Ovary (tissue), 3 donors: ENCODE measurements at regions not wholly inside any gene's neighbourhood (a gene's known extent, or its start where the extent isn't known, plus 50 kb on each side); places are given as distances from the start of the nearest gene placed in this dataset.

Experiments
- EP300 ChIP-seq: sonication (generic); formaldehyde crosslinking; IDR thresholded peaks from one replicate; pipeline ENCODE4 v1.6.1; 2017; ENCODE audit warnings: antibody characterized with exemption
- POLR2A ChIP-seq: fragments of 450-650 bp; IDR thresholded peaks from one replicate; pipeline ENCODE4 v1.6.1; 2017; ENCODE audit warnings: antibody characterized with exemption, mild to moderate bottlenecking, moderate library complexity
- TF ChIP-seq, protein P1 (sequence below), 3 donors: fragments of 450-650 bp in 2 of 3; fragments of 200-600 bp in 1 of 3; IDR thresholded peaks; one replicate each; pipeline versions ENCODE4 v1.5.1 to v1.8.0; 2016 to 2022; ENCODE audit warnings: antibody characterized with exemption in 3 of 3, mild to moderate bottlenecking in 1 of 3
- donor health status: DM: no; HTN: no; CAD: no.

GRCh38 chr5:152104211-152104610, 179.6 kb upstream of the GLRA1 start:
- no peak for TF ChIP-seq POLR2A
- TF ChIP-seq, protein P1, sequence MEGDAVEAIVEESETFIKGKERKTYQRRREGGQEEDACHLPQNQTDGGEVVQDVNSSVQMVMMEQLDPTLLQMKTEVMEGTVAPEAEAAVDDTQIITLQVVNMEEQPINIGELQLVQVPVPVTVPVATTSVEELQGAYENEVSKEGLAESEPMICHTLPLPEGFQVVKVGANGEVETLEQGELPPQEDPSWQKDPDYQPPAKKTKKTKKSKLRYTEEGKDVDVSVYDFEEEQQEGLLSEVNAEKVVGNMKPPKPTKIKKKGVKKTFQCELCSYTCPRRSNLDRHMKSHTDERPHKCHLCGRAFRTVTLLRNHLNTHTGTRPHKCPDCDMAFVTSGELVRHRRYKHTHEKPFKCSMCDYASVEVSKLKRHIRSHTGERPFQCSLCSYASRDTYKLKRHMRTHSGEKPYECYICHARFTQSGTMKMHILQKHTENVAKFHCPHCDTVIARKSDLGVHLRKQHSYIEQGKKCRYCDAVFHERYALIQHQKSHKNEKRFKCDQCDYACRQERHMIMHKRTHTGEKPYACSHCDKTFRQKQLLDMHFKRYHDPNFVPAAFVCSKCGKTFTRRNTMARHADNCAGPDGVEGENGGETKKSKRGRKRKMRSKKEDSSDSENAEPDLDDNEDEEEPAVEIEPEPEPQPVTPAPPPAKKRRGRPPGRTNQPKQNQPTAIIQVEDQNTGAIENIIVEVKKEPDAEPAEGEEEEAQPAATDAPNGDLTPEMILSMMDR (IDR thresholded peaks at IDR 0.05) = no peak
- TF ChIP-seq EP300 = no peak
